GM12873 (cell line): ENCODE measurements at regions not wholly inside any gene's neighbourhood (a gene's known extent, or its start where the extent isn't known, plus 50 kb on each side); places are given as distances from the start of the nearest gene placed in this dataset.

Source experiments
- TF ChIP-seq, protein P1 (sequence below): IDR thresholded peaks from 2 replicates; pipeline ENCODE4 v1.5.1; 2012; ENCODE audit warnings: low read depth, mild to moderate bottlenecking, moderate library complexity, low read length, control low read depth; ENCODE audit not compliant: insufficient read depth; ENCODE audit errors: missing control alignments

DNA sequence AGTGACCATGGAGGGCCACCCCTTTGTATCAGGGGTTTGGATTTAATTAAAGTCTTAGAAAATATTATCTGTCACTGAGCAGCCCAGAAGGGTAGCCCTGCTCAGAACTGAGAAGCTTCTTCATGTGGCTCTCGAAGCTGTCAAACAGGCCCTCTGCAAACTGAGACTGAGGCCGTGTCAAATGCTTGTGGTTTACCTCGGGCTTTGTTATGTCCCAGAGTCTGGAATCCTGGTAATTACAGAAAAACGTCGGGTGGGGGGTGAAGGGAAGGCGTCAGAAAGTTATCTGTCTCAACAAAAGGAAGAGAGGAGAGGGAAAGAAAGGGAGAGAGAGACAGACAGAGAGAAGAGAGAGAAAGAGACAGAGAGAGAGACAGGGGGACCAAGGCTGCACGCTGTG, 200.8 kb downstream of the BMP7 start:
- TF ChIP-seq, protein P1, sequence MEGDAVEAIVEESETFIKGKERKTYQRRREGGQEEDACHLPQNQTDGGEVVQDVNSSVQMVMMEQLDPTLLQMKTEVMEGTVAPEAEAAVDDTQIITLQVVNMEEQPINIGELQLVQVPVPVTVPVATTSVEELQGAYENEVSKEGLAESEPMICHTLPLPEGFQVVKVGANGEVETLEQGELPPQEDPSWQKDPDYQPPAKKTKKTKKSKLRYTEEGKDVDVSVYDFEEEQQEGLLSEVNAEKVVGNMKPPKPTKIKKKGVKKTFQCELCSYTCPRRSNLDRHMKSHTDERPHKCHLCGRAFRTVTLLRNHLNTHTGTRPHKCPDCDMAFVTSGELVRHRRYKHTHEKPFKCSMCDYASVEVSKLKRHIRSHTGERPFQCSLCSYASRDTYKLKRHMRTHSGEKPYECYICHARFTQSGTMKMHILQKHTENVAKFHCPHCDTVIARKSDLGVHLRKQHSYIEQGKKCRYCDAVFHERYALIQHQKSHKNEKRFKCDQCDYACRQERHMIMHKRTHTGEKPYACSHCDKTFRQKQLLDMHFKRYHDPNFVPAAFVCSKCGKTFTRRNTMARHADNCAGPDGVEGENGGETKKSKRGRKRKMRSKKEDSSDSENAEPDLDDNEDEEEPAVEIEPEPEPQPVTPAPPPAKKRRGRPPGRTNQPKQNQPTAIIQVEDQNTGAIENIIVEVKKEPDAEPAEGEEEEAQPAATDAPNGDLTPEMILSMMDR: no peak

DNA sequence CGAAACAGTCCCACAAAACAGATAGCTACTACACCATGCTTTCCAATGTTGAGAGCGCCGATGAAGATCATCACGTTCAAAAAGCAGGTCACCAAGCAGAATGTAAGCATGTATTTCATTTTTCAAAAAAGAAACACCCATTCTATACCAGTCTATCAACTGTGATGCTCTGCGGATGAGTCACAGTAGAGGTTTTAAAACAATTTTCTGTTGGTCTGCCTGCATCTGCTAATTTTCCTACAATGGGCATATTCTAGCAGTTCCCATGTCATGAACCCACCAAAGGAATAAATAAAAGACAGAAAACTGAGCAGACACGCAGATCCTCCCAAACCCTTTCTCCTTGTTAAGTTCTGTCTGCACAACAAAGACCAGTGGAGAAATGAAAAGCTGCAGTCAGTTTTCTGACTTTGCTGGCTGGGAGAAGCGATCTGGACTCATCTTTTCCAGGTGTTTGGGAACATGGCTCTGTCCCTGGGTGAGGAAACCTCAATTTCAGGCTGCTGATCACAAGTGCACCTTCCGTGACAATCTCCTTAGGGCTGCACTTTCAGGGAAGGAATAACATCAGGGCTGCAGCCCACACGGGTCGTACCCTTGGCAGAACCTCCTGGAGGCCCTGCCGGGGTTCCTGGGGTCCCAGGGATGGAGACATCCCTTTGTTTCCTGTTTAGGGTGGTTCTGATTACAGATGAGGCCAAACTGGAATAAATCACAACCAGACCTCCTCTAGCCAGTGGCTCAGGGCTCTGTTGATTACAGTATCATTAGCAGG, 200.1 kb downstream of the BMP7 start:
- TF ChIP-seq, protein P1: no peak

DNA sequence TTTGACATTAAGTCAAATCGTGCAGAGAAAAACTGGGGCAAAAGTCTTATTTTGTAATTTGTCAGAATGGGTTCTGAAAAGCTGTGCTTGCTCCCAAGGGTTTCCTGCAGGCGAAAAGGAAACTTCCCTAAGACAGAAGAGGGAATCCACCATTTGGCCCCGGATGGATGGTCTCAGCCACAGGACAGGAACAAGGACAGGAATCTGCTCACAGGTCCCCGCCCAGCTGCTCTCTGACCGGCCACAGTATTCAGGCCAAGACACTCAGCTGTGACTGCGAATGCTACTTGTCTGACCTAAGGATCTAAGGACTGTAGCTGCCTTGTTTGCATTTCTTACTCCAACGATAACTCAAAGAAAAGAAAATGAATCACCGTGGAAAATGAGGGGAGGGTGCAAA, 197.0 kb downstream of the BMP7 start:
- TF ChIP-seq, protein P1: no peak

DNA sequence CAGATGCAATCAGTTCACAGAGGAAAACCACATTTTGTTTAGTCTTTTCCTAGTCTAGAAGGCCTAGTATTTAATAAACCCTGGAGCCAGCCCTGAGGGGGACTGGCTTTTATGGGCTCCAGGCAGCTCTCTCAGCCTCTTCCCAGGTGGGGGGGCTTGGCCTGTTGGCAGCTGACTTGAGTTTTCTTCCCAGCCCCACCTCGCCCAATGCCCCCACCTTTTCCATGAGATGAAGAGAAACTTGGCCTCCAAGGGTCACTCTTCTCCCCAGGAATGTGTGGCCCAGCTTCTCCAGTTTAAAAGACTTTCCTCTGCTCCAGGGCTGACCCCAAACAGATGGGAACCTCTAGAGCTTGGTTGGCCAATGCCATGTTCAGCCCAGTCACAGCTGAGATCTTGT, 196.1 kb downstream of the BMP7 start:
- TF ChIP-seq, protein P1: no peak

DNA sequence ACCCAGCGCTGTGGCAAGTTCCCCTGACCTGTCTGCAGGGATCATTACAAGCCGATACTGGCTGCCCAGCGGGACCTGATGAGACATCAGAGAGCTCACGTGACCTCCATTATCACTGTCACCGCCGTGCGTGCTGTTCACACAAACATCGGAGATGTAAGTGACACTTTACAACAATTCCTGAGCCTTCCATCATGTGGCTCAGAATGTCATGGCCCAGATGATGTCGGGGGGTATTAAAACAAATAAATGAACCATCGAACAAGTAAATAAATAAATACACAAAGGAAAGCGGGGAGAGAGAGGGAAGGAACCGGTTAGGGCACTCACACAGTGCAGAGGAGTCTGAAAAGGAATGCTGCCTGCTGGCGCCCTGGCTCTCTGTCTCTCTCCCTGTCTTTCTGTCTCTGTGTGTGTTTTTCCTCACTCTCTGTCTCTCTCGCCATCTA, 195.1 kb downstream of the BMP7 start:
- TF ChIP-seq, protein P1: no peak

DNA sequence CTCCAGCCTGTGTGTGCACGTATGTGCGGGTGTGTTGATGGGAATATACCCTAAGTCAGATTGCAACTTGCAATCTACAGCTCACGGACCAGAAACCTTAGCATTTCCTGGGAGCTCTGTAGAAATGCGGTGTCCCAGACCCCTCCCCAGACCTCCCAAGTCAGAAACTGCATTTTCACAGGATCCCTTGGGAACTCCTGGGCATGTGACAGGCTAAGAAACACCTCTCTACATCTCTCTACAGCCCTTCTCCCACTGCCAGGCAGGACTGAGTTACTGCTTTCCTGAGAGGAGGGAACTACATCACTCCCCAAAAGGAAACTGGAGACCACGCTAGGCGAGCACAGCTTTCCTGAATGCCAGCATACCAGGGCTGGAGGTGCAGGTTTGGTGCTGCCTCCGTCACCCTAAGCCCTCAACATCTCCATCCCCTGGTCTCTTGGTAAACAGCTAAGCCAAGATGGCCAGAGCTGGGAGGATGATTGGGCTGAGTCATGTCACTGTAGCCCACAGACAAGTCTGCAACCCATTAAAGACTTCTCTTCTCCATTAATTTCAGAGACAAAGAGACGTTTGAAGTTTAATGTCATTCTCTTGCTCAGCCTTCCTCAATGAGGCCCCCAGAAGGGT, 194.4 kb downstream of the BMP7 start:
- TF ChIP-seq, protein P1: no peak

DNA sequence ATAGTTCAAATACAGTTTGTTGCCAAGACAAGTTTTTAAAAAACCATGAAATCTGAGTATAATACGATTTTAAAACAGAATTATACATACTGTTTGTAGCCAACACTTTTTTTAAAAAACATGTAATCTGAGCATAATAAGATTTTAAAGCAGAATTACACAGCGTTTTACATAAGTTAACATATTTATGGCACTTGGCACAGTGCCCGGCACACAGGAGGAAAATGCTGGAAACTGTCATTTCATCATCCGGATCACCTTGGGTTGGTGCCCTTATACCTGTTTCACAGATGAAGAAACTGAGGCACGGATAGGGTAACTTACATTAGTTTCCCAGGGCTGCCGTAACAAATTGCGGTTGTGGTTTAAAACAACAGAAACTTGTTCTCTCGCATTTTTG, 193.0 kb downstream of the BMP7 start:
- TF ChIP-seq, protein P1: no peak
